ENCODE measurements at regions not wholly inside any gene's neighbourhood (a gene's known extent, or its start where the extent isn't known, plus 50 kb on each side); places are given as distances from the start of the nearest gene placed in this dataset.

DNA sequence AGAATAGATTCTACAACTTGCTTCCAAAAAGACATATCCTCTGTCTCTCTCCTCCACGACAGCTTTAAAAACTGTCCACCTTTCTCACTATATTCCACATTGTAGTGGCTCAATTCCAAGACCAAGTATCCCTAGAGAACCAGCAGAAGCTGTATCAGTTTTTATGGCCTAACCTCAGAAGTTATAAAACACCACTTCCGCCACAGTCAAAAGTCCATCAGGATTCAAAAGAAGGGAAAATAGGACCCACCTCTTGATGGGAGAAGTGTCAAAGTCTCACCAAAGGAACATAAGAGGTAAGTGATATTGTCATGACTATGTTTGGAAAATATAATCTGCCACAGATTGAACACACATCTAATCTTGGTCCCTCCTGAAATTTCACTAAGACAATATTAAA is 299.2 kb upstream of the RGMB start:
- Histone ChIP-seq H3K9me3 (no peaks in the 10 kb centered on the region), H3K4me1 (no peaks in the 10 kb centered on the region), H3K36me3 (ENCODE audit: insufficient read depth in 1 of 2, low read depth in 1 of 2) (no peaks in the 10 kb centered on the region), H3K4me3 (no peak overlapping the region), H3K27ac (no peak overlapping the region), H3K27me3 (ENCODE audit: insufficient read depth in 3 of 3, low read length in 2 of 3) (no peaks in the 10 kb centered on the region)
- ATAC-seq (no peak), DNase-seq (no peak)
- TF ChIP-seq, protein P1, sequence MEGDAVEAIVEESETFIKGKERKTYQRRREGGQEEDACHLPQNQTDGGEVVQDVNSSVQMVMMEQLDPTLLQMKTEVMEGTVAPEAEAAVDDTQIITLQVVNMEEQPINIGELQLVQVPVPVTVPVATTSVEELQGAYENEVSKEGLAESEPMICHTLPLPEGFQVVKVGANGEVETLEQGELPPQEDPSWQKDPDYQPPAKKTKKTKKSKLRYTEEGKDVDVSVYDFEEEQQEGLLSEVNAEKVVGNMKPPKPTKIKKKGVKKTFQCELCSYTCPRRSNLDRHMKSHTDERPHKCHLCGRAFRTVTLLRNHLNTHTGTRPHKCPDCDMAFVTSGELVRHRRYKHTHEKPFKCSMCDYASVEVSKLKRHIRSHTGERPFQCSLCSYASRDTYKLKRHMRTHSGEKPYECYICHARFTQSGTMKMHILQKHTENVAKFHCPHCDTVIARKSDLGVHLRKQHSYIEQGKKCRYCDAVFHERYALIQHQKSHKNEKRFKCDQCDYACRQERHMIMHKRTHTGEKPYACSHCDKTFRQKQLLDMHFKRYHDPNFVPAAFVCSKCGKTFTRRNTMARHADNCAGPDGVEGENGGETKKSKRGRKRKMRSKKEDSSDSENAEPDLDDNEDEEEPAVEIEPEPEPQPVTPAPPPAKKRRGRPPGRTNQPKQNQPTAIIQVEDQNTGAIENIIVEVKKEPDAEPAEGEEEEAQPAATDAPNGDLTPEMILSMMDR (IDR thresholded peaks at IDR 0.05), result no peak
- 78 to 90% (median 81%) methylated on average over 2 of the region's 2 CpGs for WGBS, 3 donors
- intact Hi-C loops (cut with DNase I), result no loop called here

DNA sequence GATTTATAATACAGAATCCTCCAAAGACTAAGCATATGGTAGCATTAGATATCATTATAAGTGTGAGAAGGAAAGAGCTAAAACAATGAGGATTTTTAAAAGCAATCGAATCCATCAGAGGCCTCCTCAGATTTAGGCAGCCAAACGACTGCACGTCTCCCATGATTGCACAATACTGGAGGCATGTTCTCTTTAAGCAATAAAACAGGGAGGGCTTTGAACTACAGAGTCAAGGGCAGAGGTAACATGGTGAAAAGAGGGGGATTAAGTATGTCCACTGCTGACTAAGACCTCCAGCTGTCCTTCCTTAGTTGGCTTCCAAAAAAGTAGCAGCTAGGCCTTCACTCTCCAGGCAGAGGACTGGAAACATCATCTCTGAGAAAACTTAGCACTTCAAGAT is 298.7 kb upstream of the RGMB start:
- 32 to 53% (median 44%) methylated on average over 3 of the region's 3 CpGs for WGBS, 3 donors
- no peak for ATAC-seq

DNA sequence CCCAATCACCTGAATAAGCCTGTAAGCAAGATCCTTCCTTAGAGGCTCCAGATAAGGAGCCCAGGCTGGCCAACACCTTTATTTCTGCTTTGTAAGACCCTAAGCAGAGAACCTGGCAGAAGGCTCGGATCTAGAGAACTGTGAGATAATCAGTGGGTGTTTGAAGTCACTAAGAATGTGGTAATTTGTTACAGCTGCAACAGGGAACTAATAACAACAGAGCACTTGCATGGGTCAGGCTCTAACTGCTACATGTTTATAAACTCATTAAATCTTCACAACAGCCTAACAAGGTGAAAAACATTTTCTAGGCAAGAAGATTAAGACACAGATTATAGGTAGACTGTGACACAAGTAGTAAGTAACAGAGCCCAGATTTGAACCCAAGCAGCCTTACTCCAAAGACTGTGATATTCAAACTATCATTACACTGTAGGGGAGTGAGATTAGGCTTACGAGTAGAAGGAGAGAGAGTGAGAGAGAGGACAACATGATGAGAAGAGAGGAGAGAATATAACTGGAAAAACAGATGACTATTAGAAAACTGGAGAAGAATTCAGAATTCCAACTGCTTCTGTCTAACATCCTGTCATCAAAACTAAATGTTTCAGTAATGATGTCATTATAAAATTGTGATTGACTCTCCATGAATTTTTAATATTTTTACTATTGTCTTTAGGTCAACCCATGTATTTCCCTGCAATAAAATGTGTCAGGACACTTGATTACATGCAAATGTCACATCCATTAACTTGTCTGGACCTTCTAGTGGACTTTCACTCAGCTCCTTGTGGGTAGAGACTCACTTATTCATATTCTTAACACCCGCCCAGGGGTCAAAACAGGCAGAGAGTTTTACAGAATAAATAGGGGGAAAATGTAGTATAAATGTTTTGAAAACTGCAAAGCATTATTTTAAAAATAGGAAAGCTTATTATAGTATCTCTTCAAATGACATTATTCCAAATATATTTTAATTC is 290.9 kb upstream of the RGMB start:
- DNase-seq, result no peak
- 33 to 44% (median 40%) methylated on average over 3 of the region's 3 CpGs for WGBS, 3 donors

More for the DNA sequence above, 298.7 kb upstream of the RGMB start:
- no peaks in the 10 kb centered on the region for H3K27me3 ChIP-seq (ENCODE audit: insufficient read depth in 3 of 3, low read length in 2 of 3)
- no peak overlapping the region for H3K4me3 ChIP-seq
- TF ChIP-seq, protein P1 (IDR thresholded peaks at IDR 0.05), result no peak
- no peaks in the 10 kb centered on the region for H3K4me1 ChIP-seq
- no peak for DNase-seq
- intact Hi-C loops (cut with DNase I), result no loop called here
- H3K9me3 ChIP-seq, result no peaks in the 10 kb centered on the region
- H3K36me3 ChIP-seq (ENCODE audit: insufficient read depth in 1 of 2, low read depth in 1 of 2), result no peaks in the 10 kb centered on the region
- H3K27ac ChIP-seq, result no peak overlapping the region

DNA sequence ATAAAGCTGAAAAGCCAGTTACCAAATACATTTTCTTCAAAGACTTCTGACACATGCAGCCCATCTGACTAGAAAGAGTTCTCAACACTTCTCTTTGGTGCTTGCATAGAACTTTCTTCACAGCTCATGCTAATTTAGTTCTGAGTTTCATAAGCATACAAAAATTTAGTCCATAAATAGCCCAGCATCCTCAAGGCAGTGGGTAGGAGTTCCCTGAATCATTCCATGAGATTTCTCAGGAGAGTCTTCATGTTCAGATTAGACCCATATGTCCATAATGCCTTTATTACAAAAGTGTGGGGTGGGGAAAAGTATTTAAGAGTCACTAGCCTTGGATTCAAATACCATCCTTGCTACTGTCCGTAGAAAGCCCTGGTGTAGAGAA is 290.2 kb upstream of the RGMB start:
- no peaks in the 10 kb centered on the region for H3K27me3 ChIP-seq (ENCODE audit: insufficient read depth in 3 of 3, low read length in 2 of 3)
- 71 to 89% (median 78%) methylated on average over 1 of the region's 1 CpG for WGBS, 3 donors
- H3K9me3 ChIP-seq, result no peaks in the 10 kb centered on the region
- H3K36me3 ChIP-seq (ENCODE audit: insufficient read depth in 1 of 2, low read depth in 1 of 2), result no peaks in the 10 kb centered on the region
- no peaks in the 10 kb centered on the region for H3K4me1 ChIP-seq
- no peak for ATAC-seq
- no peak overlapping the region for H3K4me3 ChIP-seq
- TF ChIP-seq, protein P1 (IDR thresholded peaks at IDR 0.05), result no peak
- intact Hi-C loops (cut with DNase I), result no loop called here
- no peak overlapping the region for H3K27ac ChIP-seq
- no peak for DNase-seq

More for the DNA sequence above, 290.9 kb upstream of the RGMB start:
- no peak overlapping the region for H3K27ac ChIP-seq
- no peak for ATAC-seq
- H3K4me3 ChIP-seq, result no peak overlapping the region
- no peaks in the 10 kb centered on the region for H3K27me3 ChIP-seq (ENCODE audit: insufficient read depth in 3 of 3, low read length in 2 of 3)
- TF ChIP-seq, protein P1 (IDR thresholded peaks at IDR 0.05), result no peak
- no peaks in the 10 kb centered on the region for H3K4me1 ChIP-seq
- intact Hi-C loops (cut with DNase I), result no loop called here
- no peaks in the 10 kb centered on the region for H3K9me3 ChIP-seq
- H3K36me3 ChIP-seq (ENCODE audit: insufficient read depth in 1 of 2, low read depth in 1 of 2), result no peaks in the 10 kb centered on the region
